Prostate gland (tissue), 2 donors: ENCODE measurements at regions not wholly inside any gene's neighbourhood (a gene's known extent, or its start where the extent isn't known, plus 50 kb on each side); places are given as distances from the start of the nearest gene placed in this dataset.
"Not testable (repeated sequence)": the region's sequence is repeated elsewhere in the genome, so short reads cannot be mapped to it uniquely, and the experiment has no call there.

ENCODE experiments used
- CTCF ChIP-seq, 4 experiments: fragments of 200-600 bp in 2 of 4; fragments of 450-650 bp in 2 of 4; sonication (generic) in 2 of 4; IDR thresholded peaks; 1 replicate in 3 of 4; 2 replicates in 1 of 4; pipeline ENCODE4 v1.5.1; 2016 to 2019; ENCODE audit warnings: antibody characterized with exemption in 4 of 4, mild to moderate bottlenecking in 2 of 4, moderate library complexity in 2 of 4
- POLR2A ChIP-seq: fragments of 450-650 bp; IDR thresholded peaks from one replicate; pipeline ENCODE4 v1.6.1; 2016; ENCODE audit warnings: antibody characterized with exemption, mild to moderate bottlenecking
- POLR2AphosphoS5 ChIP-seq: sonication (generic); formaldehyde crosslinking; IDR thresholded peaks from one replicate; pipeline ENCODE4 v1.6.1; 2017; ENCODE audit warnings: antibody characterized with exemption

- not testable (repeated sequence) for TF ChIP-seq CTCF (IDR thresholded peaks at IDR 0.05); POLR2A; POLR2AphosphoS5
These were observed 177.1 kb upstream of the ZNF322 start for GRCh38 chr6:26836657-26837056.
